Lower leg skin (tissue), 4 donors: ENCODE measurements at regions not wholly inside any gene's neighbourhood (a gene's known extent, or its start where the extent isn't known, plus 50 kb on each side); places are given as distances from the start of the nearest gene placed in this dataset.

Source experiments
- DNase-seq, 2 donors: peaks; one replicate each; pipeline ENCODE4 v3.0.0-alpha.2; 2019; ENCODE audit warnings: low spot score in 2 of 2
- H3K4me3 ChIP-seq: fragments of 200-600 bp; sonication (generic); 2 replicates; pipeline ENCODE4 v1.5.1; 2017; ENCODE audit warnings: mild to moderate bottlenecking, low read depth; ENCODE audit not compliant: poor library complexity, severe bottlenecking
- POLR2A ChIP-seq, 2 donors: fragments of 450-650 bp; IDR thresholded peaks; one replicate each; pipeline ENCODE4 v1.6.1; 2016 to 2017; ENCODE audit warnings: antibody characterized with exemption in 2 of 2, mild to moderate bottlenecking in 1 of 2, moderate library complexity in 1 of 2
- WGBS, 2 donors: methylation state at CpG; one replicate each; pipeline ENCODE4 v1.1.5; 2018; 5-methylcytosine and 5-hydroxymethylcytosine counted together
- intact Hi-C: fragments of 100-400 bp; cut with DNase I; formaldehyde crosslinking; loops from one replicate; pipeline ENCODE4 v1.15.0; 2023; ENCODE audit warnings: low total_unique reads
- TF ChIP-seq, protein P1 (sequence below), 3 donors: fragments of 450-650 bp; IDR thresholded peaks; one replicate each; pipeline ENCODE4 v1.5.1; 2016; ENCODE audit warnings: antibody characterized with exemption in 3 of 3, mild to moderate bottlenecking in 3 of 3, moderate library complexity in 2 of 3

DNA sequence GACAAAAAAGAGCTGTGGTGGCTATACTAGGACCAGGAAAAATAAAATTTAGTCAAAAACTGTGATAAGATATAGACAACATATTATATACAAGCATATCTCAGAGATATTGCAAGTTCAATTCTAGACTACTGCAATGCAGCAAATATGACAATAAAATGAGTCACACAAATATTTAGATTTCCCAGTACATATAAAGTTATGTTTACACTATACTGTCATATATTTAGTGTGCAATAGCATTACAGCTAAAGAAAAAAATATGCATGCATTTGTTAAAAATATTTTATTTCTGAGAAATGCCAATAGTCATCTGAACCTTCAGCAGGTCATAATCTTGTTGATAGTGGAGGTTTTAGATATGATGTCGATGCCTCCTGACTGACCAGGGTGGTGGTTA, 72.1 kb downstream of the AKR1C4 start:
- no peak for TF ChIP-seq POLR2A (IDR thresholded peaks at IDR 0.05)
- TF ChIP-seq, protein P1, sequence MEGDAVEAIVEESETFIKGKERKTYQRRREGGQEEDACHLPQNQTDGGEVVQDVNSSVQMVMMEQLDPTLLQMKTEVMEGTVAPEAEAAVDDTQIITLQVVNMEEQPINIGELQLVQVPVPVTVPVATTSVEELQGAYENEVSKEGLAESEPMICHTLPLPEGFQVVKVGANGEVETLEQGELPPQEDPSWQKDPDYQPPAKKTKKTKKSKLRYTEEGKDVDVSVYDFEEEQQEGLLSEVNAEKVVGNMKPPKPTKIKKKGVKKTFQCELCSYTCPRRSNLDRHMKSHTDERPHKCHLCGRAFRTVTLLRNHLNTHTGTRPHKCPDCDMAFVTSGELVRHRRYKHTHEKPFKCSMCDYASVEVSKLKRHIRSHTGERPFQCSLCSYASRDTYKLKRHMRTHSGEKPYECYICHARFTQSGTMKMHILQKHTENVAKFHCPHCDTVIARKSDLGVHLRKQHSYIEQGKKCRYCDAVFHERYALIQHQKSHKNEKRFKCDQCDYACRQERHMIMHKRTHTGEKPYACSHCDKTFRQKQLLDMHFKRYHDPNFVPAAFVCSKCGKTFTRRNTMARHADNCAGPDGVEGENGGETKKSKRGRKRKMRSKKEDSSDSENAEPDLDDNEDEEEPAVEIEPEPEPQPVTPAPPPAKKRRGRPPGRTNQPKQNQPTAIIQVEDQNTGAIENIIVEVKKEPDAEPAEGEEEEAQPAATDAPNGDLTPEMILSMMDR (IDR thresholded peaks at IDR 0.05): no peak
- intact Hi-C loops: no loop called here
- no peak overlapping the region for H3K4me3 ChIP-seq
- DNase-seq: no peak
- WGBS, 2 donors: 92 to 98% methylated on average over 1 of the region's 1 CpG

DNA sequence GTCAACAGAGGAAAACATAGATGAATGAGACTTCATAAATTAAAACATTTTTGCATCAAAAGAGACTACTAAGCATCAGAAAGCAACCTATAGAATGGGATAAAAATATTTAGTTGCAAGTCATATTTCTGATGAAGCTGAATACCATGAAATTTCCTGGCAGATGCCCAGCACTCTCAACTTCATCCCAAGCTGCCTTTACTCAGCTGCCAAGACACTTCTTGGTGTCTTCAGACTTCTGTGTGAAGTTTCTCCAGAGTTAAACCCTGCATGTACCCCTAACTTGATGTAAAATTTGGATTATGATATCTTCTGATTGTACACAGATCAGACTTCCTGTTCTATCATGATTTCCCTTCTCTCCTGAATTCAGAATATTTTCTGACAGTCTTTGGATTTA, 73.2 kb downstream of the AKR1C4 start:
- intact Hi-C loops: no loop called here
- H3K4me3 ChIP-seq: no peak overlapping the region
- TF ChIP-seq, protein P1 (IDR thresholded peaks at IDR 0.05): no peak
- TF ChIP-seq POLR2A (IDR thresholded peaks at IDR 0.05): no peak
- no peak for DNase-seq

DNA sequence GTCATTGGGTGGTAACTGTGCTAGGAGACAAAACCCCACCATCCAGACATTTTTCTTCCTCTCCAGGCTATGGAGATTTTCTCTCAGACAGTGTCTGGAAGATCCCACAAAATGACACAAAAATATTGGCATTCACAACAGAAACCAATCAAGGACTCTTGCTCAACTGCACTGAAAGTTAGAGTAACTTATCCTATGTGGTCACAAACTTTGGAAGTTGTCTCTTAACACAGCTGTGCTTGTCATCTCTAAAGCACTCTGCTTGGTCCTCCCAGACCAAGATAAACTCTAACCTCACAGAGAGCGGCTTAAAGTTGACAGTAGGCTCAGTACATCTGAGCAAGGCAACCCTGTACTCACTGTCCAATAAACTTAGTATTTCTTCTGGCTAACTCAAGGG, 74.9 kb downstream of the AKR1C4 start:
- no peak overlapping the region for H3K4me3 ChIP-seq
- no peak for TF ChIP-seq POLR2A (IDR thresholded peaks at IDR 0.05)
- TF ChIP-seq, protein P1 (IDR thresholded peaks at IDR 0.05): no peak
- WGBS, 2 donors: 92 to 96% methylated on average over 1 of the region's 1 CpG
- intact Hi-C loops: no loop called here
- DNase-seq: no peak

DNA sequence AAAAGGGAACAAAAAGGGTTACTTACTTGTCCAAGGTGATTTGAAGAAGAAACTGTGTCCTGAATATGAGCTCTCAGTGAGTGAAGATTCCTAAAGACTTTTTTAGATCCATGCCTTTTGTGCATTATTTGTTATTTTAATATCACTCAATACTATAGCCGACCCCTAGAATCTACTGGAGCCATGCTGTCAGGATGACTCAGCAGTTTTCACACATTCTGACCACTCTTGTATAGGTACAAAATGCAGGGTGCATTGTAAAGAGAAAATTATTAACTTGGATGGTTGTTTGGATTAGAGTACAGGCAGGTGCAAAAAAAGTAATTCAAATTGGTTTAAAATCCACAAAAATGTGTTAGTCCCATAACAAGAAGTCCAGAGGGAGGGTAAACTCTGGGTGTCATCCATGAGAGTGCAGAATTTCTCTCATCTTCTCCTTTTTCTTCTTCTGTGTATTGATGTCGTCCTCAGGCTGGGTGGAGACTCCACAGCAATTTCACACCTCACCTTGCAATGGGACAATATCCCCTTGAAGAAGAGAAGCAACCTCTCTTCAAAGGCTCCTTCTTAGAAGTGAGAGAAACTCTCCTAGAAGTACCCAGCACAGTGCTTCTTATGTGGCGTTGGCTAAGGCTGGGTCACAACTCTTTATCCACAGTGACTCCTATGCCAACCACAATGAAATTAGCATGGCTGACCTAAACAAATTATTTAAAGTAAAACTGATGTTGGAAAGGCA, 75.6 kb downstream of the AKR1C4 start:
- no peak overlapping the region for H3K4me3 ChIP-seq
- no peak for DNase-seq
- TF ChIP-seq, protein P1 (IDR thresholded peaks at IDR 0.05): no peak
- TF ChIP-seq POLR2A (IDR thresholded peaks at IDR 0.05): no peak
- WGBS, 2 donors: 76 to 85% methylated on average over 3 of the region's 3 CpGs
- intact Hi-C loops: no loop called here

DNA sequence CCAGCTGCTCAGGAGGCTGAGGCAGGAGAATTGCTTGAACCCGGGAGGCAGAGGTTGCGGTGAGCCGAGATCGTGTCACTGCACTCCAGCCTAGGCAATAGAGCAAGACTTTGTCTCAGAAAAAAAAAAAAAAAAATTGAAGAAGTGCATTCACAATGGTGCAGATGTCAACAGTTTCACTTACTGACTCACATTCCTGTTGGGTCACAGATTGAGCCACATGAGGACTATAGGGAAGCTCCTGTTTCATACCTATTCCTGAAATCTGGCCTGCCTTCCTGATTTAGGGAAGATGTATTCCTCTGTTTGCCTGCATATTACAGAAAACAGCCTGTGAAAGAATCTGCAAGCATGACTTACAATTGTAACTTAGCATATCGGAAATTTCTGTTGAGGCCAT, 78.2 kb downstream of the AKR1C4 start:
- H3K4me3 ChIP-seq: no peak overlapping the region
- TF ChIP-seq, protein P1 (IDR thresholded peaks at IDR 0.05): no peak
- no peak for TF ChIP-seq POLR2A (IDR thresholded peaks at IDR 0.05)
- 88% methylated on average over 5 of the region's 5 CpGs for WGBS, 2 donors
- no peak for DNase-seq
- intact Hi-C loops: no loop called here

DNA sequence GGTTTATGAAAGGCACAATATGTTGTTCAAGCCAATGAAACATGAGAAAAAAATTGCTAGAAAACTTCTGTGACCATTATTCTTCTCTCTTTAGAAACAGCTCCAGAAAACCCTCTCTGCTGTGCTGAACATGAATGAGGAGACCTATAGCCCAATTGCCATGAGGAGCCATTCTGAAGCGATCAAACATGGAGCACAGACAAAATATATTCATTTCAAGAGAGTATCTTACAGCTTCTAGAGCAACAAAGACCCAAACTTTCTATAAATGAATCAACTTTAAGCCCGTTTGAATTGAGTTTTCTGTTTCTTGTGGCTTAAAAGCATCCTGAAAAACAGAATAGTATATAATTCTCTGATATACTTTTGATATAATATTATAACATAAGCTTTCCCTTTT, 83.4 kb upstream of the UCN3 start:
- no peak for DNase-seq
- TF ChIP-seq, protein P1 (IDR thresholded peaks at IDR 0.05): no peak
- TF ChIP-seq POLR2A (IDR thresholded peaks at IDR 0.05): no peak
- no peak overlapping the region for H3K4me3 ChIP-seq
- intact Hi-C loops: loop anchor here (5.0 kb wide), 1 partner anchor 434 kb away; no protein-coding TSS in a partner anchor
- WGBS, 2 donors: 87 to 90% methylated on average over 2 of the region's 2 CpGs
